ENCODE measurements at regions not wholly inside any gene's neighbourhood (a gene's known extent, or its start where the extent isn't known, plus 50 kb on each side); places are given as distances from the start of the nearest gene placed in this dataset.

DNA sequence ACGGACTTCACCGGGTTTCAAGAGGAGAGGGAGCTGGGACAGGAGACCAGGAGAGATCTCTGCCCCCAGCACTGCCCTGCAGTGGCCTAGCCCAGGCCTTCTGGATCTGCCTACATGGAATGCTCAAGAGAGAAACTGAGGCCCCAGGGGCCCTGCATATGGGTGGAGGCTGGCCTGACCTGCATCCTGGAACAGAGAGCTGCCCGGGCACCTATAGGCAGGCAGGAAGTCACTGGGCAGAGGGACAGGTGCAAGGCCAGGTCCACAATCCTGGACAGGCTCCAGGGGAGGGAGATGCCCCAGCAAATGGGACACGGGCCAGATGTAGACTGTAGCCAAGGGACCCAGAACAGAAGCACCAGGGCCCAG lies 98.5 kb upstream of the RUFY1 start:
- TF ChIP-seq POLR2A (IDR thresholded peaks at IDR 0.05): no peak
- TF ChIP-seq, protein P1, sequence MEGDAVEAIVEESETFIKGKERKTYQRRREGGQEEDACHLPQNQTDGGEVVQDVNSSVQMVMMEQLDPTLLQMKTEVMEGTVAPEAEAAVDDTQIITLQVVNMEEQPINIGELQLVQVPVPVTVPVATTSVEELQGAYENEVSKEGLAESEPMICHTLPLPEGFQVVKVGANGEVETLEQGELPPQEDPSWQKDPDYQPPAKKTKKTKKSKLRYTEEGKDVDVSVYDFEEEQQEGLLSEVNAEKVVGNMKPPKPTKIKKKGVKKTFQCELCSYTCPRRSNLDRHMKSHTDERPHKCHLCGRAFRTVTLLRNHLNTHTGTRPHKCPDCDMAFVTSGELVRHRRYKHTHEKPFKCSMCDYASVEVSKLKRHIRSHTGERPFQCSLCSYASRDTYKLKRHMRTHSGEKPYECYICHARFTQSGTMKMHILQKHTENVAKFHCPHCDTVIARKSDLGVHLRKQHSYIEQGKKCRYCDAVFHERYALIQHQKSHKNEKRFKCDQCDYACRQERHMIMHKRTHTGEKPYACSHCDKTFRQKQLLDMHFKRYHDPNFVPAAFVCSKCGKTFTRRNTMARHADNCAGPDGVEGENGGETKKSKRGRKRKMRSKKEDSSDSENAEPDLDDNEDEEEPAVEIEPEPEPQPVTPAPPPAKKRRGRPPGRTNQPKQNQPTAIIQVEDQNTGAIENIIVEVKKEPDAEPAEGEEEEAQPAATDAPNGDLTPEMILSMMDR (IDR thresholded peaks at IDR 0.05): no peak
